ENCODE measurements at regions not wholly inside any gene's neighbourhood (a gene's known extent, or its start where the extent isn't known, plus 50 kb on each side); places are given as distances from the start of the nearest gene placed in this dataset.
"Not testable (repeated sequence)": the region's sequence is repeated elsewhere in the genome, so short reads cannot be mapped to it uniquely, and the experiment has no call there.

GRCh38 chr6:74479960-74480359 is 725.9 kb downstream of the COL12A1 start:
- Mint-ChIP-seq H3K27ac (no peak overlapping the region), H3K4me1 (no peaks in the 10 kb centered on the region), H3K4me3 (no peak overlapping the region), H3K9me3 (ENCODE audit: insufficient read depth) (no peaks in the 10 kb centered on the region), H3K27me3 (no peaks in the 10 kb centered on the region)
- H3K4me2 ChIP-seq (replicated peaks; ENCODE audit: low read depth, low read length, poor library complexity, severe bottlenecking) = no peak overlapping the region
- H3K9me3 ChIP-seq (ENCODE audit: control extremely low read depth in 1 of 3, control insufficient read depth in 2 of 3, insufficient read depth in 1 of 3, low read length in 2 of 3) = peaks cover 0 to 4% (median 0%) of the 10 kb centered on the region in 3 donors
- DNase-seq (no peak), ATAC-seq (ENCODE audit: low read depth) (no peak)
- no peaks in the 10 kb centered on the region for H3K27me3 ChIP-seq (replicated peaks in 1 of 4; ENCODE audit: control extremely low read depth in 1 of 4, control insufficient read depth in 3 of 4, insufficient read depth in 4 of 4, low read length in 3 of 4)
- intact Hi-C loops (cut with micrococcal nuclease) = no loop called here
- H2AFZ ChIP-seq (ENCODE audit: insufficient read depth, low read depth, low read length, poor library complexity, severe bottlenecking) = no peak overlapping the region
- no peak overlapping the region for H3K4me3 ChIP-seq (ENCODE audit: control extremely low read depth in 1 of 5, extremely low read depth in 1 of 5, insufficient read depth in 1 of 5, low read depth in 2 of 5, low read length in 4 of 5)
- ChIA-PET CTCF (no interaction called here), POLR2A (no interaction called here)
- no peaks in the 10 kb centered on the region for H4K20me1 ChIP-seq (ENCODE audit: control insufficient read depth, insufficient read depth, low read length, poor library complexity, severe bottlenecking)
- no peaks in the 10 kb centered on the region for H3K4me1 ChIP-seq (ENCODE audit: control insufficient read depth in 2 of 2, insufficient read depth in 2 of 2, low read length in 2 of 2)
- H3K27ac ChIP-seq (ENCODE audit: low read length in 2 of 2) = no peak overlapping the region
- no peaks in the 10 kb centered on the region for H3K79me2 ChIP-seq (ENCODE audit: control insufficient read depth, insufficient read depth, low read length)
- 90% methylated on average over 2 of the region's 8 CpGs for WGBS (ENCODE audit: insufficient coverage)
- H3K9ac ChIP-seq (ENCODE audit: low read length) = no peak overlapping the region
- H3K36me3 ChIP-seq (replicated peaks in 1 of 2; ENCODE audit: control extremely low read depth in 1 of 2, control insufficient read depth in 1 of 2, extremely low read depth in 1 of 2, insufficient read depth in 2 of 2, low read length in 1 of 2) = no peaks in the 10 kb centered on the region
- no peak for TF ChIP-seq EZH2 (IDR thresholded peaks at IDR 0.05; ENCODE audit: borderline replicate concordance, insufficient read depth, low read depth, low read length, poor library complexity, severe bottlenecking)
- TF ChIP-seq, protein P1, sequence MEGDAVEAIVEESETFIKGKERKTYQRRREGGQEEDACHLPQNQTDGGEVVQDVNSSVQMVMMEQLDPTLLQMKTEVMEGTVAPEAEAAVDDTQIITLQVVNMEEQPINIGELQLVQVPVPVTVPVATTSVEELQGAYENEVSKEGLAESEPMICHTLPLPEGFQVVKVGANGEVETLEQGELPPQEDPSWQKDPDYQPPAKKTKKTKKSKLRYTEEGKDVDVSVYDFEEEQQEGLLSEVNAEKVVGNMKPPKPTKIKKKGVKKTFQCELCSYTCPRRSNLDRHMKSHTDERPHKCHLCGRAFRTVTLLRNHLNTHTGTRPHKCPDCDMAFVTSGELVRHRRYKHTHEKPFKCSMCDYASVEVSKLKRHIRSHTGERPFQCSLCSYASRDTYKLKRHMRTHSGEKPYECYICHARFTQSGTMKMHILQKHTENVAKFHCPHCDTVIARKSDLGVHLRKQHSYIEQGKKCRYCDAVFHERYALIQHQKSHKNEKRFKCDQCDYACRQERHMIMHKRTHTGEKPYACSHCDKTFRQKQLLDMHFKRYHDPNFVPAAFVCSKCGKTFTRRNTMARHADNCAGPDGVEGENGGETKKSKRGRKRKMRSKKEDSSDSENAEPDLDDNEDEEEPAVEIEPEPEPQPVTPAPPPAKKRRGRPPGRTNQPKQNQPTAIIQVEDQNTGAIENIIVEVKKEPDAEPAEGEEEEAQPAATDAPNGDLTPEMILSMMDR (IDR thresholded peaks at IDR 0.05) = no peak

- H3K4me3 Mint-ChIP-seq = no peak overlapping the region
- Histone ChIP-seq H3K9me3 (ENCODE audit: control extremely low read depth in 1 of 3, control insufficient read depth in 2 of 3, insufficient read depth in 1 of 3, low read length in 2 of 3) (peaks cover 0 to 4% (median 0%) of the 10 kb centered on the region in 3 donors), H3K36me3 (replicated peaks in 1 of 2; ENCODE audit: control extremely low read depth in 1 of 2, control insufficient read depth in 1 of 2, extremely low read depth in 1 of 2, insufficient read depth in 2 of 2, low read length in 1 of 2) (no peaks in the 10 kb centered on the region), H3K9ac (ENCODE audit: low read length) (no peak overlapping the region), H3K27ac (ENCODE audit: low read length in 2 of 2) (no peak overlapping the region), H3K4me1 (ENCODE audit: control insufficient read depth in 2 of 2, insufficient read depth in 2 of 2, low read length in 2 of 2) (no peaks in the 10 kb centered on the region), H3K4me2 (replicated peaks; ENCODE audit: low read depth, low read length, poor library complexity, severe bottlenecking) (no peak overlapping the region), H2AFZ (ENCODE audit: insufficient read depth, low read depth, low read length, poor library complexity, severe bottlenecking) (no peak overlapping the region), H4K20me1 (ENCODE audit: control insufficient read depth, insufficient read depth, low read length, poor library complexity, severe bottlenecking) (no peaks in the 10 kb centered on the region), H3K27me3 (replicated peaks in 1 of 4; ENCODE audit: control extremely low read depth in 1 of 4, control insufficient read depth in 3 of 4, insufficient read depth in 4 of 4, low read length in 3 of 4) (no peaks in the 10 kb centered on the region), H3K79me2 (ENCODE audit: control insufficient read depth, insufficient read depth, low read length) (no peaks in the 10 kb centered on the region), H3K4me3 (ENCODE audit: control extremely low read depth in 1 of 5, extremely low read depth in 1 of 5, insufficient read depth in 1 of 5, low read depth in 2 of 5, low read length in 4 of 5) (no peak overlapping the region)
- H3K27me3 Mint-ChIP-seq = no peaks in the 10 kb centered on the region
- TF ChIP-seq, protein P1 (IDR thresholded peaks at IDR 0.05) = no peak
- no peak for TF ChIP-seq EZH2 (IDR thresholded peaks at IDR 0.05; ENCODE audit: borderline replicate concordance, insufficient read depth, low read depth, low read length, poor library complexity, severe bottlenecking)
- DNase-seq = no peak
- intact Hi-C loops (cut with micrococcal nuclease) = no loop called here
- H3K4me1 Mint-ChIP-seq = no peaks in the 10 kb centered on the region
- ATAC-seq (ENCODE audit: low read depth) = no peak
- CTCF ChIA-PET = no interaction called here
- POLR2A ChIA-PET = no interaction called here
- H3K9me3 Mint-ChIP-seq (ENCODE audit: insufficient read depth) = no peaks in the 10 kb centered on the region
- no CpG with 5 or more reads among the region's 4 CpGs for WGBS (ENCODE audit: insufficient coverage)
- H3K27ac Mint-ChIP-seq = no peak overlapping the region
Measured at GRCh38 chr6:74479420-74479819, 726.4 kb downstream of the COL12A1 start.

GRCh38 chr6:74474046-74474445 is 731.8 kb downstream of the COL12A1 start:
- H3K9me3 ChIP-seq (ENCODE audit: control extremely low read depth in 1 of 3, control insufficient read depth in 2 of 3, insufficient read depth in 1 of 3, low read length in 2 of 3); H3K9ac ChIP-seq (ENCODE audit: low read length); H3K4me1 Mint-ChIP-seq; H3K27ac Mint-ChIP-seq; POLR2A ChIA-PET; CTCF ChIA-PET; H3K79me2 ChIP-seq (ENCODE audit: control insufficient read depth, insufficient read depth, low read length); H3K4me3 Mint-ChIP-seq; H4K20me1 ChIP-seq (ENCODE audit: control insufficient read depth, insufficient read depth, low read length, poor library complexity, severe bottlenecking); H3K27me3 ChIP-seq (replicated peaks in 1 of 4; ENCODE audit: control extremely low read depth in 1 of 4, control insufficient read depth in 3 of 4, insufficient read depth in 4 of 4, low read length in 3 of 4); ATAC-seq (ENCODE audit: low read depth); H3K4me1 ChIP-seq (ENCODE audit: control insufficient read depth in 2 of 2, insufficient read depth in 2 of 2, low read length in 2 of 2); H2AFZ ChIP-seq (ENCODE audit: insufficient read depth, low read depth, low read length, poor library complexity, severe bottlenecking); intact Hi-C loops (cut with micrococcal nuclease); H3K4me3 ChIP-seq (ENCODE audit: control extremely low read depth in 1 of 5, extremely low read depth in 1 of 5, insufficient read depth in 1 of 5, low read depth in 2 of 5, low read length in 4 of 5); H3K4me2 ChIP-seq (replicated peaks; ENCODE audit: low read depth, low read length, poor library complexity, severe bottlenecking); H3K9me3 Mint-ChIP-seq (ENCODE audit: insufficient read depth); H3K27me3 Mint-ChIP-seq; H3K36me3 ChIP-seq (replicated peaks in 1 of 2; ENCODE audit: control extremely low read depth in 1 of 2, control insufficient read depth in 1 of 2, extremely low read depth in 1 of 2, insufficient read depth in 2 of 2, low read length in 1 of 2); DNase-seq; H3K27ac ChIP-seq (ENCODE audit: low read length in 2 of 2): not testable (repeated sequence)
- whole genome bisulfite sequencing (ENCODE audit: insufficient coverage) = 96% methylated on average over 9 of the region's 10 CpGs
